HG03442 (cell line): ENCODE measurements at regions not wholly inside any gene's neighbourhood (a gene's known extent, or its start where the extent isn't known, plus 50 kb on each side); places are given as distances from the start of the nearest gene placed in this dataset.
"Not testable (repeated sequence)": the region's sequence is repeated elsewhere in the genome, so short reads cannot be mapped to it uniquely, and the experiment has no call there.

Experiments
- ATAC-seq: cut with Tn5 transposase; IDR thresholded peaks from one replicate; pipeline ENCODE4 v1.9.1; 2021; ENCODE audit warnings: mild to moderate bottlenecking, moderate library complexity; ENCODE audit not compliant: unreplicated experiment

DNA sequence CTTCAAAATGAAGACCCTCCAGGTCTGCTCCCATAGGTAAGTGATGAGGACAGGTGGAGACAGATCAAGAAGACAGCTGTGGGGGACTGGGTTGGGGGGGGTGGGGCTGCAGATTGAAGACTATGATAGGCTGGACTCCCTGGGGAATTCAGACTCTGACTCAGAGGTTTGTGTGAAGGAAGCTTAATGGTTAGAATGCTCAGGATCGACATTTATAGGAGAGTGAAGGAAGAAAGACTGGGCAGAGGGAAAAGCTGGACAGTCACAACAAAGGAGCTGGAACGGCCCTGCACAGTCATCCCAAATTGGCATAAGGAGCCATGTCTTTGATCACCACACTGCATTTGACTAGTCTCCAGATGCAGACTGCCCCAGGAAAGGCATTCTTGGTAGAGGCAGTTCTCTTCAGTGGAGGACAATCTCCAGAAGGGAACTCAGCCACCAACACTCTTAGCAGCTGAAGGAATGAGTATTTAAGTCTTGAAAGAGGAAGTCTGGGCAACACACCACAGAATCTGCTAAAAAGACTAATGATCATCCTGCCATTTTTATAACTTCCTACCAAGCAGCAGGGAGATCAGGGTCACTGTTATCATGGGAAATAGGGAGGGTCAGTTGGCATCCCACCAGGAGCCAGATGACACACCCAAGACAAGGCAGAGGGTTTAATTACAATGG, 120.0 kb upstream of the ZC3H11B start:
- no peak for ATAC-seq

DNA sequence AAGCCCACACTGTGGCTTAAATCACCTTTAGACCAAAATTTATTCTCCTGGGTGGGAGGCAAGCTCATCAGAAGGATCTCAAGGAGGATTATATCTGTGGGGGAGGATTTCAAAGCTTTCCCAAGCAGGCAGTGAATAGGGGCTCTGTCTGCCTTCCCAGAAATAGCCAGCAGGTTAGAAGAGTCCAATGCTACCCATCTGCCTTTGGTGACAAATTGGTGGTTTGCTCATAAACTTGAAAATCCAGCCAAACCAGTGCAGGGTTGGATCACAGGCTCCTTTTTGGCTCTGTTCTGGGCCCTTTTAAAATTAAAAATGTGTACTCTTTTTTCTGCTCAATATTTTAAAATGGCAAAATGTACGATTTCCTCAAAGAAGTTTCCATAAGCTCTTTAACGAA, 118.9 kb upstream of the ZC3H11B start:
- no peak for ATAC-seq

DNA sequence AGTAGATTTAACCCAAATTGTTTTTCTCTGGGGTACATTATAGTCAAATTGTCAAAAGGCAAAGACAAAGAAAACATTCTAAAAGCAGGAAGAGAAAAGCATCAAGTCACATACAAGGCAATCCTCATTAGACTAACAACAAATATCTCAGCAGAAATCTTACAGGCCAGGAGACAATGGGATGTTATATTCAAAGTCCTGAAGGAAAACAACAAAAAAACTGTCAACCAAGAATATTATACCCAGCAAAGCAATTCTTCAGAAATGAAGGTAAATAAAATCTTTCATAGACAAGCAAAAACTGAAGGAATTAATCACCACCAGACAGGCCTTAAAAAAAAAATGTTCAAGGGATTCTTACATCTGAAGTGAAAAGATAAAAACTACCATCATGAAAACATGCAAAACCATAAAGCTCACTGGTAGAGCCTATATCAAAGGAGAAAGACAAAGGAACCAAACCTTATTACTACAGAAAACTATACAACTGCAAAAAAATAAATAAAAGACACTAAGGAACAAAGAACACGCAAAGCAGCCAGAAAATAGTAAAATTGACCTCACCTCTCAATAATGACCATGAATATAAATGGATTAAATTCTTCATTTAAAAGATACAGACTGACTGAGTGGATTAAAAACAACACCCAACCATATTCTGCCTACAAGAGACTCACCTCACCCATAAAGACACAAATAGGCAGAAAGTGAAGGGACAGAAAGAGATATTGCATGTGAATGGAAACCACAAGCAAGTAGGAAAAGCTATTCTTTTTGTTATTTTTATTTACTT, 113.8 kb upstream of the ZC3H11B start:
- ATAC-seq: no peak

DNA sequence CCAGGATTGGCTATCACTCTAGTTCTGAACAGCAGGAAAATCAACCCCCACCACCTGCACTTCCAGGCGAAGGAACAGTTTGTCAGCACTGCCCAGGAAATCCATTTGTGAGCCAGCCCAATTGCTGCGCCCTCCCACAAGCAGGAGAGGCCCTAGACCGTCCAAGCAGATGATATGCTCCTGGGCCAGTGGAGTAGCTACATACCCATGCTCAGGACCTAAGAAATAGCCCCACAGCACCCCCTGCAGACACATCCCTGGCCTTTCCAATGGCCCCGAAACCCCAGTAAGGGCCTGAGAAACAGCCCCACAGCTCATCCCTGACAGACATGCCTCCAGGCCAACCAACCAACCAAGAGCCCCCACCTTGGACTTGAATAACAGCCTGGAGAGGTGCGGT, 111.5 kb upstream of the ZC3H11B start:
- no peak for ATAC-seq

DNA sequence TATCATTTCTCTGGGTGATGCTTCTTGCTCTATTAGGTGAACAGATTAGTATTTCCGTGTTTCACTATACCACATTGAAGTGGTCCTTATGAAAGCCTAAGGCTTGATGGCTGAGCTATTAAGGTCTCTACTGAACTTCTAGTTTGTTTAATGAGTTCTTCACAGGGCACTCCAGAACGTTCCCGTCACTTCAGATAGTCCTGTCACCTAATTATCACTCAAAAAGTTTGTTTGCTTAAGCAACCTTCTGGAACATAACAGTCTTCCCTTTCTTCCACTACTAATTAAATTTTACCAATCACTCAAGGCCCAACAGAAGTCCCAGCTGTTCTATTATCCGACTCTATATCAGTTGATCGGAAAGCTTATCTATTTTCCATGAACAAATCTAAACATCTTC, 104.6 kb upstream of the ZC3H11B start:
- ATAC-seq: no peak

DNA sequence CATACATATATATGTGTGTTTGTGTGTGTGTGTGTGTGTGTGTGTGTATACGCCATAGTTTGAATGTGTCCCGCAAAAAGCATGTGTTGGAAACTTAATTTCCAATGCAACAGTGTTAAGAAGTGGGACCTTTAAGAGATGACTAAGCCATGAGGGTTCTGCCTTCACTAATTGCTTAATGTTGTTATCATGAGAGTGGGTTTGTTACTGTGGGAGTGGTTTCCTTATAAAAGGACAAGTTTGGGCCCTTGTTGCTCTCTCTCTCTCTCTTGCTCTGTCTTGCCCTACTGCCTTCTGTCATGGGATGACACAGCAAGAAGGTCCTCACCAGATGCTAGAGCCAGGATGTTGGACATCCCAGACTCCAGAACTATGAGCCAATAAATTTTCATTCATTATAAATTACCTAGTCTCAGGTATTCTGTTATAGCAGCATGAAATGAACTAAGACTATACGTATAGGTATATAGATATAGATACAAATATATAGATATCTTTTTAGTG, 103.8 kb upstream of the ZC3H11B start:
- no peak for ATAC-seq

DNA sequence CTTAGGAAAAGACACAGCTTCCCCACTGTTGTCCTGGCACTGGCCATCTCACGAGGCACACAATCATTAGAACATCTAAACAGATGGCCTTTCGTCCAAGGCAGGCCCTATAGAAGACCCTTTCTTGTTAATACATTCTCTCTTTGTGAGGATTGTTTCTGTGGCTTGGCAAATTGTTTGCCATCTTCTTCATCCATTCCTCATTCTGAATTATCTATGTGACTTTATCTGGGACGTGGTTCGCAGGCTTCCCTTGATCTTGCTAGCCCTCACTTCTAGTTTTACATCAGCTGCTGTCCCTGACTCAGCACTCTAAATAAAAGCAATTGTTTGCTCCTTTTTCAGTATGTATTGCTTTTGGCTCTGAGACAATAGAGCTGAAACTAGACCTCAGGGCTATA, 101.1 kb upstream of the ZC3H11B start:
- ATAC-seq: no peak

DNA sequence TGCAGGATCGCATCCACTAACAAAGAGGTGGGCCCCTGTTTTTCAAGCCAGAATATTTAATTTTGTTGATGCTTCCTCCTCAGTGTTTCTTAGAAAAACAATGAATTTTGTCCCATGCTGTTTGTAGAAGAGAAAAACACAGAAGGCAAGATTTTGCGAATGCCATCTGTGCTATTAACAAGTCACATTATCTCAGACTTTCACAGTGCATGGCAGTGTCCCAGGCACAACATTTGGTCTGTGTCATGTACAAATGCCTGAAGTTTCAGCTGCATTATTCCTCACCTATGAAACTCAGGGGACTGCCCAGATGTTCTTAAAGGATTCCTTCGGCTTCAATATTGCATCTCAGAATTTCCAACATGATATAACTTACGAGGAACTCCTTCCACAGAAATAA, 99.6 kb upstream of the ZC3H11B start:
- ATAC-seq: no peak

DNA sequence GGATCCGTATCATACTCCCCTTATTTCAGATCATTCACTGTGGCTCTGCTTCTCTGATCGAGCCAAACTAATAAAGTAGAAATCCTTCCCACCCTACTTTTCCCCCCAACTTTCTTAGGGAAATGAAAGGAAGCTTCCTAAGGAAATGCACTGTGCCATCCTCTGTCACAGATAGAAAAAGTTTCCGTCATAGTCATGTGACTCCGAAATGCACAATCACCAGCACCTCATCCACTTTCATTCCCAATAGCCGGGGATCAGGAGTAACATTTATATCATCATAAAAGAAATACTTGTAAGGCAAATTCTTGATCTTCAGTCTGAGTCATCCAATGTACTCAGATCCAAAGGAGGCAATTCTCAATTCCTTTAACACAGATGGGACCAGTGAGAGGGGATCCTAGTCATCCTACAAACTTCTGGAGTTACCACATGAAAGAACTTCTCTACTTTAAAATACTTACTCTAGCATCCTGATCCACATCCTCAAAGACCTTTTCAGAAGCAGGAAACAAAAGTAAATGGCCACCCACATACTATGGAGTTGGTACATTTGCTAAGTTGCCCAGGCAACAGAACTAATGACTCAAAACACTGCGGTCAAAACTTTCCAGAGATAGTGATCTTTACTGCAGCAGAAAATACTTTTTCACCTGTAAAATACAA, 97.8 kb upstream of the ZC3H11B start:
- peak; percentile 52 for ATAC-seq

DNA sequence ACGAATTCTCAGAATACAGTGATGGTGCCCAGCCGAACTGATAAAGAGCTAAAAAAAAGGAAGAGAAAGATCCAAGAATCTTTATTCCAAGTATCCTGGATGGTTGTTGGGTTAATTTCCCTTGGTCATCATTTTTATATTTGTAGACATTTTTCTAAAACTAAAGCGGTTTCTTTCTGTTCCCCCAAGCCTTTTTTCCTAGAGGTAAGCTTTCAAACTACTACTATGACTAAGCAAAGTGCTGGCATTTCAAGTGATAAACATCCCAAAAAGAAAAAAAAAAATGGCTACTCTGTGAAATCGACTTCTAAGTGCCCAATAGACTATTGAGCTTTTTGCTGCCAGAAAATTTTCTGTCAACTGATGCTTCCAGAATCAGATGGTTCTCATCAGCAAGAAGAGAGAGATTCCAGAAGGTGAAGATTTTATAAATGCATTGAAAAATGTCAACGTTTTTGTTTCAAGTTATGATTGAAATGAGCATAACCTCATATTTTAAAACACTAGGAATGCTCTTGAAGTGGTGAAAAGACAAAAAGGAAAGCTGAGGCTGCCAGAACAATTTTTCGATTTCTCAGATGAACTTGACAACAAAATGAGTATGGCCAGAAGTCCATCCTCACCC, 96.1 kb upstream of the ZC3H11B start:
- no peak for ATAC-seq

DNA sequence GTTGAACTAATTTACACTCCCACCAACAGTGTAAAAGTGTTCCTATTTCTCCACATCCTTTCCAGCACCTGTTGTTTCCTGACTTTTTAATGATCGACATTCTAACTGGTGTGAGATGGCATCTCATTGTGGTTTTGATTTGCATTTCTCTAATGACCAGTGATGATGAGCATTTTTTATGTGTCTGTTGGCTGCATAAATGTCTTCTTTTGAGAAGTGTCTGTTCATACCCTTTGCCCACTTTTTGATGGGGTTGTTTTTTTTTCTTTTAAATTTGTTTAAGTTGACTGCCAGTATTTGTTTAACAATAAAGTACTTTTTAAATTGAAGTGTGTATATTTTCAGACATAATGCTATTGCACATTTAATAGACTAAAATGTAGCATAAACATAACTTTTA, 95.0 kb upstream of the ZC3H11B start:
- ATAC-seq: not testable (repeated sequence)

DNA sequence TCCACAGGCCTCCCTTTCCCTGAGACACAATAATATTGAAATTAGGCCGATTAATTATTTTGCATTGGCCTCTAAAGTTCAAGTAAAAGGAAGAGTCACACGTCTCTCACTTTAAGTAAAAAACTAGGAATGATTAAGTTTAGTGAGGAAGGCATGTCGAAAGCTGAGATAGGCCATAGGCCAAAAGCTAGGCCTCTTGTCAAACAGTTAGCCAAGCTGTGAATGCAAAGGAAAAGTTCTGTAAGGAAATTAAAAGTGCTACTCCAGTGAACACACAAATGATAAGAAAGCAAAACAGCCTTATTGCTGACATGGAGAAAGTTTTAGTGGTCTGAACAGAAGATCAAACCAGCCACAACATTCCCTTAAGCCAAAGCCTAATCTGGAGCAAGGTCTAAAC, 91.4 kb upstream of the ZC3H11B start:
- ATAC-seq: not testable (repeated sequence)

DNA sequence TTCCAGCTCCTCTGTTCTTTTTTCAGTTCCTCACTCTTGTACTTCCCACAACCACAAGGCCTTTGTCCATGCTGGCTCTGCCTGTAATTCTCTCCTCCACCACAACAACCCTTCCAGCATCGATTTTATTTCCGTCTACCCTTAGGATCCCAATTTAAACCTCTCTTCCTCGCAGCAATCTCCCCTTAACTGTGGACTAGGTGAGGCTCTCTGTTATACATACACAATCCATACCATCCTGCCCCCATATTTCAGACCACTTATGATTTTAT, 90.4 kb upstream of the ZC3H11B start:
- no peak for ATAC-seq

DNA sequence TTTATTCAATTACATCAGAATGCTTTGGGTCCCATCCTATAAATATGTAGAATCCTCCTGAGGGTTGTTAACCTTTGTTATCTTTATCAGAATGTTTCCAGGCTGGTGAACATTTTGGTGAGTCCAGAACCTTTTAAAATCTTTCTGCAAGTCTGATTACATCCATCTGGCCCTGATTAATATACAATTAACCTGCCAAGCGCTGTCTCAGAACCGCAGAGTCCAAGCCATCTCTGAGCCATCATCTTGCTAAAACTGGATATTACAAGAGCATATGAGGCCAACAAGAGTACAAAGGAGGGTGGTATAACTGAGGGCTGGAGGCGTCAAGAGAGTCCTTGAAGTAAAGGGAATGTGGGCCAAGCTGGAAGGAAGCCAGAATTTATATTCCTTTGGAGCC, 88.6 kb upstream of the ZC3H11B start:
- ATAC-seq: no peak

DNA sequence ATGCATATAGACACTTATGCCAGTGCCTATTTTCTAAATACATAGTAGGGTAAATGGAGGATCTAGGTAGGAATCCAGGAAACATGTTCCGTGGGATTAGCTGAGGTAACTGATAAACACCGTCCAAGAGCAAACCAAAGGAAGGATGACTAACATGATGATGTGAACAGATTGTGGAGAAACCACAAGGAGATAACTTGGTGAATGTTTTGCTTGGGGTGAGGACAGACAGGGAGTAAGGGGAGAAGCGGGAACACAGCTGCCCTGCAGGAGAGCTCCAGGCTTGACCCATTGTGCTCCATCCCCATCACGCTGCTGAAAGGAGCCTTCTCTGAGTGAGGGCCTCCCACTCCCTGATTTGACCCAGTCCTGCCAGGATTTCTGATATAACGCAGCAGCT, 87.0 kb upstream of the ZC3H11B start:
- no peak for ATAC-seq

DNA sequence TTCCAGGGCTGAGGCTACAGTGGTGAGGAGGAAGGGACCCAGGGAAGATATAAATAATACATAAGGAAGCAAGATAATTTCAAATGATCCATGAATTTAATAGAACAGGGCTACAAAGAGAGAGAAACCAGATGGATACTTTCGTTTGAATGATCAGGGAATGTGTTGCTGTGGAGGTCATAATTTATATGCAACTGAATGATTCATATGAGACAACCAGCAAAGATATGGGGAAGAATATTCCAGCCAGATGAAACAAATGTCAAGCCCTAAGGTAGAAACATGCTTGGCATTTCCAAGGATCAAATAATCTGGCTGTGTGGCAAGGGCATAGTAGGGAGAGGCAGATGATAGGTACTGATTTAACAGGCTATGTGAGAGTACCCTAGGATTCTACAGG, 84.8 kb upstream of the ZC3H11B start:
- ATAC-seq: no peak

DNA sequence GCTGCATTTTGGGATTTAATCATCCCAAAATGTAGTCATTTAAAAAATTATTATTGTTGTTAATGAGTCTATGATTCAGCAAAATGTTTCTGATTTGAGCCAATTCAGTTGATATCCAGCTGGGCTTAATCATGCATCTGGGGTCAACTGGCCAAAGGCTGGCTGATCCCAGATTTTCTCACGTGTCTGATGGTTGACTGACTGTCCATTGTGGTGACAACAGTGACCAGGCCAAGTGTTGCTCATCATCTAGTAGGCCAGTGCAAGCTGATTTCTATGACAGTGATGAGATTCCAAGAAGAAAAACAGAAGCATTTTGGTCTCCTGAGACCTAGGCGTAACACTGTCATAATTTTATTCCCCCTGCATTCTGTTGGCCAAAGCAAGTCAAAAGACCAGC, 80.1 kb upstream of the ZC3H11B start:
- ATAC-seq: no peak

DNA sequence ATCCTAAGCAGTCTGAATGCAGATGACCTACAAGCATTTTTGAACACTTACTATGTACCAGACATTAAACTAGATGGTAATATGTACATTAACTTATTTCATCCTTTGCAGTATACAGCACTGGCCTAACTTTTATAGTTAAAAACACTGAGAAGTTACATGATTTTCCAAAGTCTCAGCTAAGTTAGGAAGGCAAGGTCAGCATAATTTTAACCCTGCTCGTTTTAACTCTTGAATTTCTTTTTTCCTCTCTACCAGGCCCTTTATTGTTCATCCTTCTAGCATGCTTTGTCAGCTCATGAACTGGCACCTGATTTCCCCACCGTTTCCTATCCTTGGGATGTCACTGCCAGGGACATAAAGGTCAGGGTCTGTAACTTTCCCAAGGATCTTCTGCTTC, 76.9 kb upstream of the ZC3H11B start:
- ATAC-seq: no peak

DNA sequence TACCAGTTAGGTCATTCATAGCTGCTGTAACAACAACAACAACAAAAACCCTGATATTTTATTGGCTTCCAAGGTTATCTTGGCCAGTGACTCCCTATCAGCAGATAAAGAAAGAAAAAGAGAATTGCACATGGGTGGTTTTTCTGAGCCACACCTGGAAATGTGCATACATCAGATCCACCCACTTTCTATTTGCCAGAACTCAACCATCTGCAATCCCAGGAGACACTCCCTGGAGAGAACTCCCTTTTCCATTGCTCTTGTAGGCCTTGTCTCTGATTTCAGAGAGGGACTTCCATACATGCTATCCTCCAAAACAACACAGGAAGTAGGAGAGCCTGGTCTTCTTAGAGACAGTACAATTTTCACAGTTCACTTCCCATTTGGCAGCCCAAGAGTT, 74.9 kb upstream of the ZC3H11B start:
- ATAC-seq: no peak

DNA sequence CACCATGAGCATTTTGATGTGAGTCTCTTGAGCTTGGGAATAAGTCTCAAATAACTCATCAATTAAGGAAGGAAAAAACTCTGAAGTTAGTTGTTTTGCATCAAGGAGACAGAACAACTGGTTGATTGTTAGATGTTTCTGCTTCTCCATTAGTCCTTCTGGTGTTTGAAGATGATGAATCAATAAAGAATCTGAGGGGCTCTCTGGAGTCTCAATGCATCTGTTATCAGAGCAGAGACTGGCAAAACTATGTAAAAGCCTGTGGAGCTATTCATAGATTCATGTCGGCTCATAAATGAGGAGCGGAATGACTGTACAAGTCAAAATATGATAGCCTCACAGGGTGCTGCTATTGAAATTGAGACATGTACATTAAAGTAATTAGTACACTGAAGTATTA, 73.3 kb upstream of the ZC3H11B start:
- ATAC-seq: no peak

DNA sequence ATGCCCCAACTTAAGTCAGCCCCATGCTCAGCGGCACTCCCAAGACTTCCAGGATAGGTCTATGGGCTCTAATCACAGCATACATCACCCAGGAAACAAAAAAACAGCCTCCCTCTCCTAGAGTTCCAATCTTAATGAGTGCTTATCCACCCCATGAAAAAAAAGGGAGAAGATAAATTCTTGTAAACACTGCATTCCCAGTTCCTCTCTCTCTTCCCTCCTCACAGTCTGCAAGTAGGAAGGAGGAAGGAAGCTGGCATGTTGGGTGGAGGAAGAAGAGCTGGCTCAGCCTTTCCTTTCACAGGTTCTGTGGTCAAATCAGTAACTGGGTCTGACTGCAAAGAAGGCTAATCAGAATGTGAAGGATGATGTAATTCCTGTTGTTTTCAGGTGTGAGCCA, 69.9 kb upstream of the ZC3H11B start:
- ATAC-seq: no peak

DNA sequence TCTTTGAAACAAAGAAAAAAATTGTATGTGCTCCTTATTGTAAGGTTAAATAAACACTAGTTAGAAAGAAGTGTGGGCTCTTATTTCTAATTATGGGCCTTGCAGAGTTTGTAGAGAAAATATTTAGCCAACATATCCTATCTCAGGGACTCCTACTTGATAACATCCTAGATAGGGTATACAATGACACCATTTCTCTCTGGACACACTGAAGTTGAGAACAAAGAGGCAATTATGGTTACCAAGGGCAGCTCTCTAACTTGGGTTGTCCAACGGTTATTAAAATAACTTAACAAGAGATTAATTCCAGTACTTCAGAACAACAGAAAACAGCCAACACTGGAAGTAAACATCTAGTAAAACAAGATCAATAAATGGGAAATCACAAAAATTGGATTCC, 69.0 kb upstream of the ZC3H11B start:
- no peak for ATAC-seq
